NOMO-1 treated with dmso at 0.1 percent for 144 hours (cell line): ENCODE measurements at regions not wholly inside any gene's neighbourhood (a gene's known extent, or its start where the extent isn't known, plus 50 kb on each side); places are given as distances from the start of the nearest gene placed in this dataset.

ENCODE experiments used
- DNase-seq: peaks from one replicate; lab custom pipeline; 2025; ENCODE audit not compliant: unreplicated experiment; lab: John Stamatoyannopoulos, UW

DNA sequence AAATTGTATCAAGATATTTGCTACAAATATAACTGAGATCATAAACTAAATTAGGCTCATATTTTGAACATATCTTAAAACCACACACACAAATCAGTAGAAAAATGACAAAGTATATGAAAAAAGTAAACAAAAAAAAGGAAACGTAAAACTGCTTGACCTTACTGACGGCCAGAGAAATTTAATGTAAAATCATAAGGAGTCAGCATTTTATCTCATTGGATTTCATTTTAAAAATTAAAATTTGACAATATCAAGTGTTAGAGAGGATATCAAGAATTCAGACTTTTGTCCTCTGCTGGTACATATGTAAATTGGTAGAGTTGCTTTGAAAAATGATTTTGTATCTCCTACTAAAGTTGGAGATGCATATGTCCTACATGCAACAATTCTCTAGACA, 209.2 kb upstream of the ZC3H15 start:
- no peak for DNase-seq

DNA sequence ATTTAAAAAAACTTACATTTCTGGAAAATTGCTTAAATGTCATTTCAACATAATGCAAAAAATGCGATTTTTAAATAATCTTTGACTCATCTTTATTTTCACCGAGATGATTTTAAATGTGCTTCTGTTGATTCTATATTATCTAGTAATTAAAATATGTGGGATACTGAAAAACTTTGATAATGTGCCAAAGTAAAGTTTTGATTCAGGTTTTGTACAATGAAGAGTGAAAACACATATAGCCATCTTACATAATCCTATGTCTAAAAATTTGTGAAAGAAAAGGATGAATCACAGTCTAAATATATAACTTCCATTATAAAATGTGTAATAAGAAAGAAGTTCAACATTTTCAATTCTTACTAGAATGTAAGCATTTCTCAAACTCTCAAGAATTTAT, 204.3 kb upstream of the ZC3H15 start:
- DNase-seq: no peak

DNA sequence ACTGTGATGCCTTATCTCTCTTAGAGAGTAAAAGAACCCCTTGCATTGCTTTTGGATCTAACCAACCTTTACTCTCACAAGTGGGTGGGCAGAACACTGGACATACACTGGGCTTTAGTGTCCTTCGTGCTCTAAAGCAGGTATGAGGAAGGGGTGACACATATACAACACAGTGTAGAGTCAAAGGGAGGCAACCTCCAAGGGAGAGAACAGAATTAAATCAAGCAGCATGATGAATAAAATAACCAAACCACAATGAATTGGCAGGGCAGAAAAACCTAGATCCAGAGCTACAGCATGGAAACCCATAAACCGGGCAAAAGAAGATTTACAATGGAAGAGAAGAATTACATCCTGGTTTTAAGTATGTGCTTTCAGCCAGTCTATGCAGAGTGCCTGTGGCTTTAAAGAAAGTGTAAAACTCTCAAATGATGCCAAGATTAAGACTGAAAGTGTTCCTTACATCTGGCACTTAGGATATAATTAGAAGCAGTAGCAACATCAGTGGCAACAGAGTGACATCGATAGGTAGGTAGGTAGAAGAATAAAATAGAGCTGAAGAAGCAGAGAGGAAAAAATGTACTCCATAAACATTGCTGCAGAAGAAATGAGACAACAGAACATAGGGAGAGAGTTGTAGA, 191.7 kb upstream of the ZC3H15 start:
- DNase-seq: no peak

DNA sequence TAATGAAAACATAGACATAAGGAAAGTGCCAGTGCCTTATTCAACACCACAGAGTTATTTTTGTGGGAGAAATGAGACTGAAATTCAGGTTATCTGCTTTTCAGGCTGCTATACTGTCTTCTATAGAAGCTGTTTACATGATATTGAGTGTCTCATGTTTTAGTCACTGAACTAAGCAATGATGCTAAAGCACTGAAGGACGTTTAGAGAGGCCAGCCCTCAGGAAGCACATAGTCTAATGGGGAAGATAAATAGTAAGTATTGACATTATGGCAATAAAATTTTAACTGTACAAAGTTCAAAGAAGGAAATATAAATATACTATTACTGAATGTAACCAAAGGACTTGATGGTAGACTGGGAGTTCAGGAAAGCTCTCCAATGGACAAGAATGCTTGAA, 186.4 kb upstream of the ZC3H15 start:
- no peak for DNase-seq

DNA sequence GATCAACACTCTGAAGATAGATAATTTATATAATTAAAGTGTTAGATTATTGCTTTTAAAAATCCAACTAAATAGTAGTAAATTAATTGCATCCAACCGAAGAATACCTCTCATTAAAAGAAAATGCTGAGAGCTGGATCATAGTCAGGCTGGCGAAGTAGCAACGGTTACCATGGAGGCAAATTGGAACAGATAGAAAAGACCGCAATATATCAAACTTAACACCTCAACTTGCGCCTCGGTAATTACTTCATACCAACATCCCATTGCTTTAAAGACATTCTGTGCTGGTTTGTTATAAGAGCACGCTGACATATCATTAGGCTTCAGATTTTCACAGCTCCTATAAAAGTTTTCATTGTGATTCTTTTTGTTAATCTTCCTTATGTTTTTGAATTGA, 183.8 kb upstream of the ZC3H15 start:
- DNase-seq: no peak

DNA sequence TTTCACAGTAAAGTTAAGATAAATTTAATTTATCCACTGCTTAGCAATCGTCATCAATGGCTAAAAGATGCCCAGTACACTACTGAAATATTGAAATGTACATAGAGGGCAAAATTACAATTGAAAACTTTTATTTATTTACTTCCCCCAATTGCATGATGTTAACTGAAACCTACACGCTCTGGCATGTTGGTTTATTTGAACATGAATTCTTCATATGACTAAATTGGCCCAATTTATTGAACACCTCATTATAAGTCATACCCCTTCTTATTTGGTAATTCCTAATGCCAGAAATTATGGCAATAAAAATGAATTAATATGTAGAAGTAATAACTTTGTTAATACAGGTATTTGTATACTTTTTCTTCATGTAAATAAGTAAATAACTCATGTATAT, 183.0 kb upstream of the ZC3H15 start:
- DNase-seq: no peak

DNA sequence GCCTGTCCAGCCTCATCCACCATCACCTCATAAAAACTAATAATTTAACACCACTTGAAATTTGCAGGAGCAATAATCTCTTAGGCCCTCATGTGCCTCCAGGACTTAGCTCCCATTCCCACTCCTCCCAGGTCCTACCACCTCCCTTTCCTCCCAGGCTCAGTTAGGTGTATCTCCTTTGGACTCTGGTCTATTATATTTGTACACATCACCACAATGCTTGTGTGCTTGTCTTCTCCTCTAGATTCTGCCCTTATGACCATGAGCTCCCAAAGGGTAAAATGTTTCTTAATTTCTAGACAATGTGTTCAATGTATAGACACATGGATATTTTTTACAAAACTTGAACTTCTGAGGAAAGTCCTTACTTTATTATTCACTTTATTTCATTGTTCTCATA, 182.0 kb upstream of the ZC3H15 start:
- DNase-seq: no peak

DNA sequence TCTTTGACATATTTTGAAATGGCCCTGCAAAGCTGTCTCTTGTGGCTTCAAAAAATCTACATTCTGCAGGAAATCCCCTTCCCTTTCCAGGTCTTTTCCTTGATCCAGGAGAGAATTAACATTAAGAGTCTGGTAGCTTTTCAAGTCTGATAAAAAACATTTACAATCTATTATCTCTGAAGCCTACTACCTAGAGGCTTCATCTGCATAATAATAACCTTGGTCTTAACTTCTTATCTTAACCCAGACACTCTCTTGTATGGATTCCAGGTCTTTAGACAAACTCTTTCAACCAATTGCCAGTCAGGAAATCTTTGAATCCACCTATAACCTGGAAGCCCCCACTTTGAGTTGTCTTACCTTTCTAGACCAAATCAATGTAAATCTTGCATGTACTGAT, 179.3 kb upstream of the ZC3H15 start:
- no peak for DNase-seq

DNA sequence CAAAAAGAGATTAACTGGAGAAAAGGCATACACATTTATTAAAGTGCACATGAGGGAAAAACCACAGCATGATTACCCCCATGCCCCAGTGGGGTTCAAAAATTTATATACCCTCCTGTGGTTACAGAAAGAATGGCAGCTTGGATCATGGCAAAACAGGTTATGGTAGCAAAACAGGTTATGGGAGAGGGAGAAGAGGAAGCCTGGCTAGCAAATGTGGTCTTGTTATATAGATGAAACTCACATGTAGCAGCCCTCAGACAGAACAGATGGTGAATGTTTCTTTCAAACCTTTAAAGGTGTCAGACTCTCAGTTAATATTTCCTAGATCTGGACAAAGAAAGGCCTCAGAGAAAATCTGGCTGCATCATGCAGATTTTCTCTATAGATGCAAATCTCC, 178.2 kb upstream of the ZC3H15 start:
- no peak for DNase-seq

DNA sequence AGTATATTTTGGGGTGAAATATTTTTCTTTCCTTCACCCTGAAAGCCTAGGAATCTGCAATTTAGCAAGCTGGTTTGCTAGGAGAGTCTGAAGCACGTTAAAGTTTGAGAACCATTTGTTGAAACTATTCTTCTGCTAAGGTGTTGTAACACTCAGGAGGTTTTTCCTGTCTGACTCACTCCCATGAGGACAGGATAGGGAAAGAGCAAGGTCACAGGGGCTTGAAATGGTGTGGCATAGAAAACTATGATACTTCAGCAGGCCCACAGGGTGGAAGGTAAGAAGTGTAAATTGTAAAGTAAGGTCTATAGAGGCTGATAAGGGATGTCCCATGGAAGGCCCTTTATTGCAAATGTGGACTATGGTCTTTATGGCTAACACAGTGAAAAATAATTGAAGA, 177.7 kb upstream of the ZC3H15 start:
- DNase-seq: no peak

DNA sequence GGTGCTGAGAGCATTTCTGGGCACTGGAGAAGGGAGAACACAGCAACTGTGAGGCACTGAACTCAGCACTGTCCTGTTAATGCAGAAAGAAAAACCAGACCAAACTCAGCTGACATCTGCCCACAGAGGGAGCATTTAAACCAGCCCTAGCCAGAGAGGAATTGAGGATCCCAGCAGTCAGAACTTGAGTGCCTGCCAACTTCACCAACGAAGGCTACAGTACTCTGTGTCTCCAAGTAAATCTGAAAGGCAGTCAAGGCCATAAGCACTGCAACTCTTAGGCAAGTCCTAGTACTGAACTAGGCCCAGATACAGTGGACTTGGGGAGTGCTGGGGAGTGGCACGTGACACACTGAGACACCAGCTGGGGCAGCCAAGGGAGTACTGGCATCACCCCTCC, 176.2 kb upstream of the ZC3H15 start:
- no peak for DNase-seq

DNA sequence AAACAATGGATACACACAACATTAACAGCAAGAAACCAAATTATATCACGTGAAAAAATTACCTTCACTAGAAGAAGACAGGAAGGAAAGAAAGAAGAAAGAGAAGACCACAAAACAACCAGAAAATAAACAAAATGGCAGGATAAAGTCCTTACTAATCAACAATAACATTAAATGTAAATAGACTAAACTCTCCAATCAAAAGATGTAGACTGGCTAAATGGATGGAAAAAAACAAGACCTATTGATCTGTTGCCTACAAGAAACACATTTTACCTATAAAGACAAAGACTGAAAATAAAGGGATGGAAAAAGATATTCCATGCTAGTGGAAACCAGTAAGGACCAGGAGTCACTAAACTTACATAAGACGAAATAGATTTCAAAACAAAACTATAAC, 167.0 kb upstream of the ZC3H15 start:
- DNase-seq: no peak

DNA sequence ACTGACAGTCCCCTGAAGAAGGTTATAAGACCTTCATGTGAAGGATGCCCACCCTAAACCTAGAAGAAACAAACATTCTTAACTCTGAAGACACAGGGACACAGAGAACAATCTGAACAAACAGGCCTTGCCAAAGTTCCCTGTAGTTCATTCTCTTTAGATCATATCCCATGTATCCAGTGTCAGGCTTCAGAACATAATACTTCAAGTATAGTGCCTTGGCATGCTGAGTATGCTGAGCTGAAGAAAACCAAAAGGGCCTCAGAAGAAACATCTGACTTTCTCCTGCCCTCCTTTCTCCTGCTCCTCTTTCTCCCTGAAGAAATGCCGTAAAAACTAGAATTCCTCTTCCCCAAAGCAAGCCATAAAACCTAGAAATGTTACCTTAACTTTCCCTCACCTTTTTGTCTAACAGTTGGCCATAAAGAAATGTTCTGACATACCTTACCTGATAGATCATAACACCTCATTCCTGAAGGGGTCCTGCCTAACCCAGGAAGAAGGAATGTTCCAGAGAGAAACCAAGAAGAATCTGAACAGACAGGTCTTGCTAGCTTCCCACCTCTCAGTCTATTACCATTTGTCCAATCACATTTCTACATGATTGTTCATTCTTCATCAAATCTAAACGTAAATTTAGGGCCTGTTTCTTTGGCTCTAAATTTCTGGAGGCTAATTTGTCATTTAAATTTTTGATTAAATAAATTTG, 160.1 kb upstream of the ZC3H15 start:
- DNase-seq: no peak

DNA sequence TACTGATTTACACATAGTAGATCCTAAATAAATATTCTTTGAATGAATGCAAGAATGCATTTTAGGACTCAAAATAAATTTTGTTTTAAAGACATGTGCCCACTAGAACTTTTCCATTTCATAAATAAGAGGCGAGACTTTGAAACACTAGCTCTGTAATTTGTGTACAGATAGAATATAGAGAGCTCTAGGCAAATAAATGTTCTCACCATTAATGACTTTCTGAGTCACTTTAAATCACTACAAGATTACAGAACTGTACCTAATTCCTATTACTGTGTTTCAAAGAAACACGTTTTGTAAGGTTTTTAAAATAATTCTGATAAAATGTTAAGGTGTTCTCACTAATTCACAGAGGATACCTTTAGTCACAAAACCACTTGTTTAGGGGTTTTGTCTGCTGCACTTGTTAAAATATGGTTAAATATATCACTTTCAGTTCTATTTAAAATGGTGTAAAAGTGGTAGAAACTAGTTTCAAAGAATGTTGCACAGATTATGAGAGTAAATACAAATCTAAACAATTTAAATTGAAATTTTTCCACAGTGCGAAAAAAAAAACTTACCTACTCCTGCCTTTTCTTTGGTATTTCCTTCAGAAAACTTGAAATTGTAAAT, 158.7 kb upstream of the ZC3H15 start:
- DNase-seq: no peak

DNA sequence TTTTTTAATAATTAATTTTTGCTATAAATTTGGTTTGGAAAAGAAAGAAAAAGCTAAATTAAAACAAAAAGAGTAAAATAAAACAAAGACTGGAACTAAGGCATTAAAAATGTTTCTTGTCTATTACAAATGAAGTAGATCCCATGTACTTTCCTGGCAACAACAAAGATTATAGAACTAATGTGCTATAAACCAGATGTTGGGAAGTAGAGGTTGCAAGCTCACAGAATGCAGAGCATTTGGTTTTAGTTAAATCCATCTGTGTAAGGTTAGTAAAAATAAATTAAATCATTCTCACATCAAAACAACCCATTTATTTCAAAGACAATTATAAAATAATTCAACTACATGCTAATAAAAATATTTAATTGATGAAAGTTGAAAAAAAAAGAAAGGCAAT, 157.2 kb upstream of the ZC3H15 start:
- no peak for DNase-seq

DNA sequence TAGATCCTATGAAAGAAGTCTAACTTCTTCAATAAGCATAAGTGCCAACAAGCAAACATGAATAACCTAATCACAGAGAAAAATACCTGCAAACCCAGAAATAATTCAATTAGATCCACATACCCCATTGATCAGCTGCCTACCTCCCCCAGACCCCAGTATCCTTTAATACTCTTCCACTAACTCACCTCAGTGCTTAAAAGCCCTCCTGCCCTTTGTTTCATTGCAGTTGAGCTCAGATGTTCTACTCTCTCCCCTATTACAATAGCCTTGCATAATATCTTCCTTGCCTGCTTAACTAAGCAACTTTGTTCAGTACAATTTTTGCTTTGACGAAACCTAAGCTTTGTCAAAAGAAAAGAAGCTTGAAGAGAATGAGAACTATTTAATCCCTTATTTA, 156.0 kb upstream of the ZC3H15 start:
- DNase-seq: no peak

DNA sequence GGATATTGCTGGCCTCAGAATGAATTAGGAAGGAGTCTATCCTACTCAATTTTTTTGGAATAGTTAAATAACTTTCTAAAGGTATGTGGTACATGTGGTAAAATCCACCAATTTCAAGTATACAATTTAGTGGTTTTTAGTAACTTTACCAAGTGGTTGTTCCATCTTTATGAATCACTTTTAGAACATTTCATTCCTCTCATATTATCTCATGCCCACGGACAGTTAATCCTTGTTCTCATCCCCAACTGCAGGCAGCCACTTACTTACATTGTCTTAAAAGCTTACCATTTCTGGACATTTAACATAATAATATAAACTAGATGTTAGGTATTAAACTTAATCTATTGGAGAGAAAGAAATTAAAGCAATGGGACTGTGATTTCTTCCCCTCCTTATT, 146.3 kb upstream of the ZC3H15 start:
- no peak for DNase-seq

DNA sequence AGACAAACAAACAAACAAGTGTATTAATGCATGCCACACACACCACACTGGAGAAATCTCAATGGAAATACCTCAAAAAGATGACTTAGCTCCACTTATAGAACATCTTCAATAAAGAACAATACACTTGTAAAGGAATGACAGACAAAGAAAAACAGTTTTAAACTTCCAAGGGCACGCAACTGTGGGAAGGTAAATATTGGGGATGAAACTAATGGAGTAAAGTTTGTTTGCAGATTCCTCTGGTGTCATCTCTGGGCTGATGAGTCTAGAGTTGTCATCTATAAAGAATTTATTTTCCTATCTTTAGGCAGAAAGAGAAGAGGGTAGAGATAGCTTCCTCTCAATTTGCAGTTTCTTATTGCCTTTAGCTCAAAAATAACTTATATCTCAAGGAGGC, 144.0 kb upstream of the ZC3H15 start:
- DNase-seq: no peak

DNA sequence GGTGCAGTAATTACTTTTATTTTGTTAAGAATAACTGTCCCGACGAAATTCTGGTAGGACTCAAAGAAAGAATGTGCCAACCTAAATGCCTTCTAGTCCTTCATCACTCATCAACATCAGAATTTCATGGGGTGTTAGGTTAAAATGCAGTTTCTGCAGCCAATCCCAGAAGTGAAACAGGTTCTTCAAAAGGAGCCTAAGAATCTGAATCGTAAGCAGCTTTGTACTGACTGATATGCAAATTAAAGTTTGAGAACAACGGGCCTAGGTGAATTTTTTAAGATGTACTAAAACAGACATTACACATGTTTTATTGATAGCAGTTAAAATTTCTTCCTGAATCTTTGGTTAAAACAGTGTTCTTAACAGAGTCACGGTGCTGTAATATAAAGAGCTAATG, 140.3 kb upstream of the ZC3H15 start:
- DNase-seq: no peak

DNA sequence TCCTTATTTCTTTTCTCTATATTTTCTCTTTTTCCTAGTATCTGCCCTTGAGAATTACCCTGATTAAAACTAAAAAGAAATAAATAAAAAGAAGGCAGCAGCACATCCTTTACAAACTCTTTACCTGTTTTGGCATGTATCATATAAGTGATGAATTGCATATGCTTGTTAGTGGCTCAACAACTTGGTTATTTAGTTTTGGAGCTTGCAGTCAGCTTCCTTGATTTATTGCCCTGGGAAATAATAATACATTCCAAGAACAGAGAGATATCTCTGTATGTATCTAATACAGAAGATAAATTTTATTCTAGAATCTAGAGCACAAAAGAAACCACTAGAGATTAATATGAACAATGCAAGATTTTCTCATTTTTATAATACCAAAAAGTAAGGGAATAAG, 139.8 kb upstream of the ZC3H15 start:
- no peak for DNase-seq

DNA sequence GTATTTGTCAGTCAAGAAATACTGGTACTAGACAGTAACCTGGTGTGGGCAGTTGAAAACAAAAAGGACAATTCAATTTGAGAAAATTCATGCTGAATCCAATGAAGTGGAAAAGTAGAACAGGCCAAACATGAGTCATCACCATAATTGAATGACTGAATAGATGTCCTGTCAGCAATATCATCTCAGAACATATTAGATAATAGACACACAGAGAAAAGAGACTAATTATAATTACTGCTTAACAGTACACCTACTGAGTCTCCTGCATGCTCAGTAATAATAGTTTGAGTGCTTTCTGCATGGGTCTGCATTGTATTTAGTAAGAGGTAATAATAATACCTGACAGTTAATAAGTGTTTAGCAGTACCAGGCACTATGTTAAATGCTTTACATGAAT, 138.6 kb upstream of the ZC3H15 start:
- no peak for DNase-seq

DNA sequence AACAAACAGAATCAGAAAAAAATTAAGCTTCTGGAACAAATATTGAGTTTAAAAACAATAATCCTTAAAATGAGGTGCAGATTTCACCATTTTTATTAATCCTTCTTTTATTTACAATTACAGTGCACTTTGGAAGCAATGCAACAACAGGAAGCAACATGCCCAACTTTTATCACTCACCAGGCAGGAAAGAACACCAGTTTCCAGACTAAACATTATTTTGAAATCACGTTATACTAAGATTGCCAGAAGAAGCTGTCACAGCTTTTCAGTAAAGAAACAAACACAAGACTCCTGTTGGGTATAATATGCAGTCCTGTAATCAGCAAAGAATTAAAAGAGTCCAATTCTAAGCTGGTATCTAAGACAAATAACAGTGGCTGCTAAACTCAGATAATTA, 137.9 kb upstream of the ZC3H15 start:
- DNase-seq: no peak

DNA sequence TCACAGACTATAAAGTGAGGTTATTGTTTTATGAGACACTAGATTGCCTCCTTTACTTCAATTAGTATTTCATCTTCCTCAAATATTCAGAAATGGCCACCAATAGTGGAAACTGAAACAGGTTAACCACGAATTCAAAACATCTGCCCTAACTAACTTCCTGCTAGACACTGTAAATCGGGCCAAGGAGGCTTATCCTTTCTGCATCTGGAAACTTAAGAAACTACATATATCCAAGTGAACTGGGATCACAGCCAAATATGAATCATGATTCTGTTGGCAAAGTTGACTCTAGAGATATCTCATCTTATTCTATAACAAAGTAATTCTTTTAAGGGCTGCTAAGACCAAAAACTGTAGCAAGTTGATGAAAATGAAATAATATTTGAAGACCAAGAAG, 136.6 kb upstream of the ZC3H15 start:
- DNase-seq: no peak
